Naive thymus-derived CD4-positive, alpha-beta T cell (primary cell): ENCODE measurements at regions not wholly inside any gene's neighbourhood (a gene's known extent, or its start where the extent isn't known, plus 50 kb on each side); places are given as distances from the start of the nearest gene placed in this dataset.
A peak's percentile ranks its signal among the peaks of the same experiment; 100 is the strongest.

Experiments
- ATAC-seq: fragments of 150-1000 bp; cut with Tn5 transposase; 2 replicates; pipeline ENCODE4 v1.10.0; 2021; ENCODE audit warnings: mild to moderate bottlenecking, moderate library complexity
- CTCF ChIA-PET: fragments of 350-600 bp; sonication (Branson Sonifier 250); formaldehyde crosslinking; loops from one replicate; lab custom pipeline; 2021; ENCODE audit warnings: antibody characterized with exemption; lab: Charles Lee
- POLR2A ChIA-PET: fragments of 350-600 bp; sonication (Branson Sonifier 250); formaldehyde crosslinking; loops from one replicate; lab custom pipeline; 2021; ENCODE audit warnings: antibody characterized with exemption, inconsistent platforms; lab: Charles Lee
- DNase-seq, 9 donors: peaks; one replicate each; pipeline versions ENCODE4 v3.0.0 to v3.0.0-alpha.2; 2020 to 2022; ENCODE audit warnings: mixed read lengths in 1 of 9
- H3K27ac ChIP-seq: one replicate; pipeline ENCODE4 v1.7.0; 2013; ENCODE audit warnings: mild to moderate bottlenecking, low read depth, low read length, moderate library complexity
- H3K27me3 ChIP-seq, 2 donors: one replicate each; pipeline ENCODE4 v1.7.0; 2013; ENCODE audit warnings: low read length in 2 of 2, mild to moderate bottlenecking in 2 of 2, moderate library complexity in 2 of 2; ENCODE audit not compliant: control insufficient read depth in 2 of 2, insufficient read depth in 2 of 2
- H3K36me3 ChIP-seq, 3 experiments: 1 replicate in 2 of 3; 2 replicates in 1 of 3; pipeline ENCODE4 v1.7.0; 2013; ENCODE audit warnings: low read length in 3 of 3, mild to moderate bottlenecking in 3 of 3, moderate library complexity in 1 of 3; ENCODE audit not compliant: insufficient read depth in 3 of 3, control insufficient read depth in 2 of 3
- H3K4me1 ChIP-seq, 2 donors: one replicate each; pipeline ENCODE4 v1.7.0; 2013; ENCODE audit warnings: low read length in 2 of 2, mild to moderate bottlenecking in 2 of 2, moderate library complexity in 1 of 2; ENCODE audit not compliant: control insufficient read depth in 2 of 2, insufficient read depth in 2 of 2
- H3K4me3 ChIP-seq: 2 replicates; pipeline ENCODE4 v1.7.0; 2013; ENCODE audit warnings: mild to moderate bottlenecking, low read length
- H3K9me3 ChIP-seq, 3 experiments: 1 replicate in 2 of 3; 2 replicates in 1 of 3; pipeline ENCODE4 v1.7.0; 2013; ENCODE audit warnings: low read length in 3 of 3; ENCODE audit not compliant: control insufficient read depth in 2 of 3
- H3K27ac Mint-ChIP-seq, 9 donors: one replicate each; pipeline ENCODE4 v1.8.0; 2020 to 2022; ENCODE audit warnings: mixed read lengths in 9 of 9, mild to moderate bottlenecking in 8 of 9, moderate library complexity in 5 of 9, inconsistent platforms in 2 of 9
- H3K27me3 Mint-ChIP-seq, 5 donors: one replicate each; pipeline ENCODE4 v1.8.0; 2021 to 2022; ENCODE audit warnings: mixed read lengths in 5 of 5, mild to moderate bottlenecking in 1 of 5
- H3K36me3 Mint-ChIP-seq, 5 donors: one replicate each; pipeline ENCODE4 v1.8.0; 2020 to 2022; ENCODE audit warnings: mixed read lengths in 5 of 5, mild to moderate bottlenecking in 3 of 5, inconsistent platforms in 1 of 5
- H3K4me1 Mint-ChIP-seq, 7 donors: one replicate each; pipeline ENCODE4 v1.8.0; 2020 to 2022; ENCODE audit warnings: mixed read lengths in 7 of 7, mild to moderate bottlenecking in 3 of 7, inconsistent platforms in 1 of 7
- H3K4me3 Mint-ChIP-seq, 10 donors: one replicate each; pipeline ENCODE4 v1.8.0; 2020 to 2022; ENCODE audit warnings: mild to moderate bottlenecking in 10 of 10, mixed read lengths in 10 of 10, moderate library complexity in 6 of 10, inconsistent platforms in 2 of 10
- H3K9me3 Mint-ChIP-seq, 11 donors: one replicate each; pipeline ENCODE4 v1.8.0; 2020 to 2022; ENCODE audit warnings: mixed read lengths in 11 of 11, mild to moderate bottlenecking in 4 of 11, inconsistent platforms in 1 of 11, moderate library complexity in 1 of 11
- intact Hi-C, 2 donors: fragments of 100-400 bp; cut with micrococcal nuclease; formaldehyde crosslinking; loops; one replicate each; pipeline ENCODE4 v1.15.1; 2023

DNA sequence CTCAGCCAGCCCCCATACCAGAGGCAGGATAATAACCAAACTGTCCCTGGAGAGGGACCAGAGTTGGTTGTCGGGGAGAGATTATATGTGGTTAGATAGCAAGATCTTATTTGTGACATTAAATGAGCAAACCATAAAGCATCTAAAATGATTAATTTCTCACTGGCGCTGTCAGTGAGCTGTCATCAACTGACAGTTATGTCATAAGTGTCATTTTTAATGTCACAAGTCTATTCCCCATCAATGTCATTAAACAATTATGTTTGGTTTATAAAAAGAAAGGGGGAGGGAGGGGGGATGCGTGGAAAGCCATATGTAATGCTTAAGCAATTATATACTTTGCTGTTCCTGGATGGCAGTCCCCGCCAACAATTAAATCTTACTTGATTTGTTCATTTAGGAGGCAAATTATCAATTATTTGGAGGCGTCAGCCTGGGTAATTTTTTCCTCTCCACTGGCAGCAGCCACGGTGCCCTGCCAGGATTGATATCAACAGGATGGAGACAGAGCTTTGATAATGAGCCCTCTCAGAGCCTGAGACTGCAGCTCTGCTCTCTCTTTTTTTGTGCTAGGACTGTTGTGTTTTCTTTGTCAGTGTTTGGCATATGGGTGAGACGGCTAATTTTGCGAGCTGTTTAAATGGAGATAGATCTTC, 333.6 kb upstream of the CAMK1G start:
- DNase-seq: no peak
- no peak overlapping the region for H3K27ac Mint-ChIP-seq
- intact Hi-C loops: no loop called here

DNA sequence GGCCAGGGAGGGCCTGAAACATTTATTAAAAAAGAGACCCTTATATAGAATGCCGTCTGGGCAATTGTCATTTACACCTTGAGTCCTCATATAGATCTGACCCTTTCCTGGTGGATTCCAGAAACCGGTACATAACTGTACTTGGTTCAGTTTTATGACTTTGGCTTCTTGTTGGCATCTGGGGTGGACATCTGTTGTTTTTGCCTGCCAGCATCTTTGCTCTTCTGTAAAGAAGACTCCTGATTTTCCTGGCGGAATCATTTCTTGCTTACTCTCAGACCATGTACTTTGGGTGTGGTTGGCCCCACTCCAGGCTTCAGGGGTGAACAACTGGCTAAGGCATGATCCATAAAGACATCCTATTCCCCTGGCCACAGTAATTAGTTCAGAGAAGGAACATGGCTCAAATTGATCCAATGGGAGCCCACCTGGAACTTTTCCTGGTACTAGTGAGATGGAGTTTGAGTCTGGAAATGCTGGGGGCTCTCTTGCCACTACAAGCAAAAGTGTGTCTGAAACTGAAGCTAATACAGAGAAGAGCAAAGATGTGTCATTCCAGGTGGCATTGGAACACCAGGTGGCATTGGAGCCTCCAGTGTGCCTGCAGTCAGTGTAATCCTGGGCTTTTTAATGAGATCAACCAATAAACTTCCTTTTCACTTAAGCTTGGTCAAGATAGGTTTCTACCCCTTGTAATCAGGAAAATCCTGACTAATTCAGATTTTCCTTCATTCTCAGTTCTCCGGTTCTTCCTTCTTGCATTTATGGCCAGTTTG, 332.5 kb upstream of the CAMK1G start:
- no peak for DNase-seq

More for the DNA sequence above, 333.6 kb upstream of the CAMK1G start:
- no peak for ATAC-seq
- no peak overlapping the region for H3K27ac ChIP-seq
- no peaks in the 10 kb centered on the region for H3K9me3 ChIP-seq
- Mint-ChIP-seq H3K4me1 (no peaks in the 10 kb centered on the region), H3K27me3 (peaks cover 0 to 12% (median 6%) of the 10 kb centered on the region in 5 donors), H3K4me3 (no peak overlapping the region), H3K9me3 (peaks cover 0 to 3% (median 0%) of the 10 kb centered on the region in 11 donors), H3K36me3 (no peaks in the 10 kb centered on the region)
- no peaks in the 10 kb centered on the region for H3K4me1 ChIP-seq
- no peak overlapping the region for H3K4me3 ChIP-seq
- CTCF ChIA-PET: interaction anchor here (1.7 kb wide), 1 partner anchor 10 kb away, joined by 4 read pairs; no protein-coding TSS in a partner anchor
- no peaks in the 10 kb centered on the region for H3K36me3 ChIP-seq
- POLR2A ChIA-PET: no interaction called here
- H3K27me3 ChIP-seq: no peaks in the 10 kb centered on the region

DNA sequence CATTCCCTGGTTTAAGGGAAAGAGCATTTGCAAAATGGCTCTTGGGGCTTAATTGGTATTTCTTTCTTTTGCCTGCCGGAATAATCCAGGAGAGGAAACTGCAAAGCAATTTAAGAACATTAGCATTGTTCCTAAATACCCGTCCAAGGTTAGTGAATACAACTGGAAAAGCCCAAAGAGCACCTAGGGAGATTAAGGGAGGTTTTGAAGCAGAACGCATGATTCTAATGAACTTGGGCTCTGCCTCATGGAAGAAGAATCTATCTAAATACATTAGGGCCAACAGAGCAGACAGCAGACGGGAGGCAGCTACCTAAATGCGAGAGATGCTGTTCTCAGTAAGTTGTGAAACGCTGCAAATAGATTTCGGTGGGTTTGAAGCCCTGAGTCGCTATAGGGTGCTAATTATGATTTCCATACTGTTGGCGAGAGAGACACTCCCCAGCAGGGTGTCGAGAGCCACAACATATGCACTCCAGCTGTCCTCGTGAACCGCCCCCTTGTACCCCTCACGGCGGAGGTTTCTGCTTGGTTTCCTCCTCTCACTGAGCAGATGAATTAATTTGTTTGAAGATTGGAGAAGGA, 326.7 kb upstream of the CAMK1G start:
- H3K36me3 Mint-ChIP-seq: peaks cover 0 to 7% (median 0%) of the 10 kb centered on the region in 5 donors
- no peak overlapping the region for H3K27ac Mint-ChIP-seq
- peaks cover 0 to 4% of the 10 kb centered on the region in 2 donors for H3K27me3 ChIP-seq
- no peaks in the 10 kb centered on the region for H3K4me1 ChIP-seq
- no peaks in the 10 kb centered on the region for H3K36me3 ChIP-seq
- peaks cover 0 to 15% (median 0%) of the 10 kb centered on the region in 3 experiments for H3K9me3 ChIP-seq
- H3K27me3 Mint-ChIP-seq: peaks cover 0 to 23% (median 6%) of the 10 kb centered on the region in 5 donors
- no peak overlapping the region for H3K4me3 ChIP-seq
- ChIA-PET POLR2A (no interaction called here), CTCF (interaction anchor here (1.0 kb wide), 1 partner anchor 9 kb away, joined by 3 read pairs; no protein-coding TSS in a partner anchor)
- H3K27ac ChIP-seq: no peak overlapping the region
- ATAC-seq: no peak
- H3K4me1 Mint-ChIP-seq: no peaks in the 10 kb centered on the region
- H3K4me3 Mint-ChIP-seq: no peak overlapping the region
- no peak for DNase-seq
- peaks cover 7 to 34% (median 17%) of the 10 kb centered on the region in 11 donors for H3K9me3 Mint-ChIP-seq
- intact Hi-C loops: no loop called here

More for the DNA sequence above, 332.5 kb upstream of the CAMK1G start:
- H3K27me3 Mint-ChIP-seq: peaks cover 0 to 13% (median 4%) of the 10 kb centered on the region in 5 donors
- no peaks in the 10 kb centered on the region for H3K36me3 ChIP-seq
- ATAC-seq: no peak
- no peaks in the 10 kb centered on the region for H3K9me3 ChIP-seq
- H3K4me1 Mint-ChIP-seq: no peaks in the 10 kb centered on the region
- H3K4me3 Mint-ChIP-seq: no peak overlapping the region
- CTCF ChIA-PET: no interaction called here
- intact Hi-C loops: no loop called here
- no peak overlapping the region for H3K27ac ChIP-seq
- no peak overlapping the region for H3K4me3 ChIP-seq
- no peaks in the 10 kb centered on the region for H3K27me3 ChIP-seq
- H3K27ac Mint-ChIP-seq: no peak overlapping the region
- H3K9me3 Mint-ChIP-seq: peaks cover 0 to 4% (median 0%) of the 10 kb centered on the region in 11 donors
- no peaks in the 10 kb centered on the region for H3K4me1 ChIP-seq
- H3K36me3 Mint-ChIP-seq: no peaks in the 10 kb centered on the region
- POLR2A ChIA-PET: no interaction called here

DNA sequence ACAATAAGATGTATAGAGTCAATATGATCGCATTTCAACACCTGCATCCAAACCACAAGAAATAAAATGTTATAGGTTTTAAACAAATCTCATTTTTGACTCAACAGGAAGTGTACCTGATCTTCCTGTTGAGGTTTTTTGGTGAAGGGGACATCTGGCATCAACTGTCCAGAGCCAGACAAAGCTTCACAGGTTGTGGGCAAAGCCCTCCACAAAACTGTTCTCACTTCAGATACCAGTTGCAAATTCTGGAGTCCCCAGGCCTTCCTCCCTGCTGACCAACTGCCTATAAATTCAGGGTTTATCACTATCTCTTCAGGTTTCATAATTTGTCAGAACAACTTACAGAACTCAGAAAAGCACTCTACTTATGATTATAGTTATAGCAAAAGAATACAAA, 326.1 kb upstream of the CAMK1G start:
- H3K27ac Mint-ChIP-seq: no peak overlapping the region
- peaks cover 0 to 23% (median 6%) of the 10 kb centered on the region in 5 donors for H3K27me3 Mint-ChIP-seq
- H3K9me3 ChIP-seq: peaks cover 0 to 15% (median 0%) of the 10 kb centered on the region in 3 experiments
- peaks cover 0 to 7% (median 0%) of the 10 kb centered on the region in 5 donors for H3K36me3 Mint-ChIP-seq
- ChIA-PET CTCF (interaction anchor here (1.0 kb wide), 1 partner anchor 9 kb away, joined by 3 read pairs; no protein-coding TSS in a partner anchor), POLR2A (no interaction called here)
- H3K4me1 Mint-ChIP-seq: no peaks in the 10 kb centered on the region
- no peaks in the 10 kb centered on the region for H3K36me3 ChIP-seq
- no peaks in the 10 kb centered on the region for H3K4me1 ChIP-seq
- H3K9me3 Mint-ChIP-seq: peaks cover 7 to 34% (median 17%) of the 10 kb centered on the region in 11 donors
- ATAC-seq (no peak), DNase-seq (no peak)
- H3K4me3 Mint-ChIP-seq: no peak overlapping the region
- peaks cover 0 to 4% of the 10 kb centered on the region in 2 donors for H3K27me3 ChIP-seq
- no peak overlapping the region for H3K27ac ChIP-seq
- no peak overlapping the region for H3K4me3 ChIP-seq
- intact Hi-C loops: no loop called here

DNA sequence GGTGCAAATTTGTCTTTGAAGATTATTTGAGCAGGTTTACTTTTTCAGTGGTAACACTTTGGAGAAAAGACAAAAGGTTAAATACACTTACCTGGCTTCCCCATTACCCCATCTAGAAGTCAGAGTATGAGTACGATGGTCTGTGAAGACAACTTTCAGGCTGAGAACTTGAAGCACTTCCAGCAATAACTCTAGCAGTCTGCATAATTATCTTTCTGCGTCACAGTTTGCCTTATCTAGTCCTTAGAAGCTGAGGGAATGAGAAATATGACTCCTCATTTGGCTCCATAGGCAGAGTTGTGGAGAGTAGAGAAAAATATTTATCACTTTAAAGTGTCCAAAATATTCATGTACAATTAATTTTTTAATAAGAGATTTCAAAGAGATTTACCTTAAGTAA, 323.4 kb upstream of the CAMK1G start:
- no peak overlapping the region for H3K27ac ChIP-seq
- no peaks in the 10 kb centered on the region for H3K36me3 ChIP-seq
- no peaks in the 10 kb centered on the region for H3K4me1 ChIP-seq
- intact Hi-C loops: no loop called here
- Mint-ChIP-seq H3K9me3 (peaks cover 7 to 30% (median 17%) of the 10 kb centered on the region in 11 donors), H3K27ac (no peak overlapping the region), H3K4me1 (no peaks in the 10 kb centered on the region), H3K27me3 (peaks cover 0 to 20% (median 8%) of the 10 kb centered on the region in 5 donors), H3K36me3 (peaks cover 0 to 7% (median 0%) of the 10 kb centered on the region in 5 donors), H3K4me3 (no peak overlapping the region)
- H3K9me3 ChIP-seq: peaks cover 0 to 15% (median 0%) of the 10 kb centered on the region in 3 experiments
- no peak for DNase-seq
- ATAC-seq: no peak
- ChIA-PET POLR2A (no interaction called here), CTCF (interaction anchor here (1.0 kb wide), 1 partner anchor 11 kb away, joined by 4 read pairs; no protein-coding TSS in a partner anchor)
- no peak overlapping the region for H3K4me3 ChIP-seq
- H3K27me3 ChIP-seq: peaks cover 0 to 4% of the 10 kb centered on the region in 2 donors

DNA sequence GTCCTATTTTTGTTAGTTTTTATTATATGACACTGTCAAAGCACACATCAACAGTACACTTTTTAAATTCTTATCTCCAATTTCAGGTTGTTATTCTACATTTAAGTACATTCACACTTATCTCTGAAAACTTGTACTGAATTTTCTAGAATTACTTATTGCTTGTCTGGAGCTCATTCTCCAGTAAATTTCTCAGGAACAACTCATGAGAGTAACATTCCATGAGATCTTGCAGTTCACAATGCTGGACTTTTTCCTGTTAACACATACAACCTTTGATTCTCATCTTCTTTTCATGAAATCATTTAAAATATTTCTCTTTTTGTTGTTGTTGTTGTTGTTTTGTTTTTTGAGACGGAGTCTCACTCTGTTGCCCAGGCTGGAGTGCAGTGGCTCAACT, 320.9 kb upstream of the CAMK1G start:
- Histone ChIP-seq H3K4me3 (no peak overlapping the region), H3K27me3 (peaks cover 0 to 4% of the 10 kb centered on the region in 2 donors), H3K36me3 (no peaks in the 10 kb centered on the region), H3K27ac (no peak overlapping the region), H3K4me1 (no peaks in the 10 kb centered on the region), H3K9me3 (peaks cover 0 to 13% (median 0%) of the 10 kb centered on the region in 3 experiments)
- Mint-ChIP-seq H3K4me3 (no peak overlapping the region), H3K9me3 (peaks cover 4 to 17% (median 12%) of the 10 kb centered on the region in 11 donors), H3K27ac (peak overlapping the region in 1 of 9 donors; percentile 10), H3K4me1 (no peaks in the 10 kb centered on the region), H3K36me3 (peaks cover 0 to 5% (median 0%) of the 10 kb centered on the region in 5 donors), H3K27me3 (peaks cover 0 to 27% (median 8%) of the 10 kb centered on the region in 5 donors)
- CTCF ChIA-PET: interaction anchor here (0.7 kb wide), 1 partner anchor 1384 kb away, joined by 3 read pairs; no protein-coding TSS in a partner anchor
- POLR2A ChIA-PET: no interaction called here
- intact Hi-C loops: no loop called here
- no peak for ATAC-seq
- DNase-seq: no peak
